ENCODE measurements at regions not wholly inside any gene's neighbourhood (a gene's known extent, or its start where the extent isn't known, plus 50 kb on each side); places are given as distances from the start of the nearest gene placed in this dataset.

GRCh38 chrX:15143825-15144121 is 126.1 kb downstream of the ASB9 start:
- TF ChIP-seq CTCF (tag by site-specific recombination; IDR thresholded peaks at IDR 0.05) (no peak), ZNF138 (tag by site-specific recombination; IDR thresholded peaks at IDR 0.05; ENCODE audit: borderline replicate concordance) (no peak), ZSCAN4 (tag by site-specific recombination; IDR thresholded peaks at IDR 0.05) (no peak), AEBP2 (tag by site-specific recombination; IDR thresholded peaks at IDR 0.05; ENCODE audit: borderline replicate concordance) (no peak), ZNF670 (tag by site-specific recombination; IDR thresholded peaks at IDR 0.05; ENCODE audit: low read depth) (no peak), ZNF610 (tag by site-specific recombination; IDR thresholded peaks at IDR 0.05; ENCODE audit: borderline replicate concordance) (no peak), ZBTB21 (tag by site-specific recombination; IDR thresholded peaks at IDR 0.05) (no peak), ZNF140 (tag by site-specific recombination; IDR thresholded peaks at IDR 0.05) (no peak)

All from HEK293 (cell line).